GM19099 (cell line): ENCODE measurements at regions not wholly inside any gene's neighbourhood (a gene's known extent, or its start where the extent isn't known, plus 50 kb on each side); places are given as distances from the start of the nearest gene placed in this dataset.

Source experiments
- POLR2A ChIP-seq: IDR thresholded peaks from 3 replicates; pipeline ENCODE4 v1.6.1; 2011; ENCODE audit warnings: low read depth; ENCODE audit not compliant: insufficient read length; ENCODE audit errors: extremely low read depth

- no peak for TF ChIP-seq POLR2A
Measured at GRCh38 chr2:34523958-34524514, 924.9 kb upstream of the FAM98A start.

GRCh38 chr2:34519659-34520058, 920.6 kb upstream of the FAM98A start:
- no peak for TF ChIP-seq POLR2A

GRCh38 chr2:34498561-34498960, 899.5 kb upstream of the FAM98A start:
- no peak for TF ChIP-seq POLR2A

GRCh38 chr2:34492561-34493455, 893.7 kb upstream of the FAM98A start:
- no peak for TF ChIP-seq POLR2A

GRCh38 chr2:34486965-34487364, 887.9 kb upstream of the FAM98A start:
- no peak for TF ChIP-seq POLR2A

GRCh38 chr2:34481542-34481941, 882.4 kb upstream of the FAM98A start:
- TF ChIP-seq POLR2A: no peak

- TF ChIP-seq POLR2A: no peak
Measured at GRCh38 chr2:34480366-34480765, 881.3 kb upstream of the FAM98A start.

- TF ChIP-seq POLR2A: no peak
Measured at GRCh38 chr2:34475156-34475555, 876.1 kb upstream of the FAM98A start.

- no peak for TF ChIP-seq POLR2A
Measured at GRCh38 chr2:34474646-34475045, 875.5 kb upstream of the FAM98A start.

- TF ChIP-seq POLR2A: no peak
Measured at GRCh38 chr2:34447097-34447496, 848.0 kb upstream of the FAM98A start.

GRCh38 chr2:34423301-34423700, 824.2 kb upstream of the FAM98A start:
- TF ChIP-seq POLR2A: no peak

GRCh38 chr2:34419856-34420255, 820.8 kb upstream of the FAM98A start:
- TF ChIP-seq POLR2A: no peak

- no peak for TF ChIP-seq POLR2A
Measured at GRCh38 chr2:34416856-34417255, 817.8 kb upstream of the FAM98A start.

- no peak for TF ChIP-seq POLR2A
Measured at GRCh38 chr2:34414856-34415255, 815.8 kb upstream of the FAM98A start.

GRCh38 chr2:34408100-34408499, 809.0 kb upstream of the FAM98A start:
- no peak for TF ChIP-seq POLR2A

GRCh38 chr2:34403512-34403911, 804.4 kb upstream of the FAM98A start:
- TF ChIP-seq POLR2A: no peak
